Thoracic aorta (tissue), 2 donors: ENCODE measurements at regions not wholly inside any gene's neighbourhood (a gene's known extent, or its start where the extent isn't known, plus 50 kb on each side); places are given as distances from the start of the nearest gene placed in this dataset.

Experiments
- ATAC-seq: fragments of 150-250 bp; one replicate; pipeline ENCODE4 v1.8.0; 2017; ENCODE audit warnings: low read depth; ENCODE audit not compliant: insufficient number of reproducible peaks, low FRiP score
- DNase-seq: peaks from one replicate; pipeline ENCODE4 v3.0.0-alpha.2; 2020; ENCODE audit warnings: low spot score
- H3K27ac ChIP-seq, 2 donors: fragments of 200-600 bp; sonication (generic); 1 replicate in 1 of 2; 2 replicates in 1 of 2; pipeline ENCODE4 v1.5.1; 2016; ENCODE audit warnings: mild to moderate bottlenecking in 2 of 2, moderate library complexity in 2 of 2
- H3K27me3 ChIP-seq: fragments of 200-600 bp; sonication (generic); replicated peaks from 2 replicates; pipeline ENCODE4 v1.6.0; 2016; ENCODE audit warnings: mild to moderate bottlenecking; ENCODE audit not compliant: insufficient read depth
- H3K36me3 ChIP-seq: fragments of 200-600 bp; sonication (generic); one replicate; pipeline ENCODE4 v1.5.1; 2016
- H3K4me1 ChIP-seq, 2 donors: fragments of 200-600 bp; sonication (generic); 1 replicate in 1 of 2; 2 replicates in 1 of 2; pipeline versions ENCODE4 v1.5.1 to v1.6.0; 2016; ENCODE audit warnings: low read depth in 2 of 2, mild to moderate bottlenecking in 1 of 2; ENCODE audit not compliant: control insufficient read depth in 1 of 2
- H3K4me3 ChIP-seq: fragments of 200-600 bp; sonication (generic); 2 replicates; pipeline ENCODE4 v1.5.1; 2016; ENCODE audit warnings: mild to moderate bottlenecking
- H3K9me3 ChIP-seq: fragments of 200-600 bp; sonication (generic); 2 replicates; pipeline ENCODE4 v1.5.1; 2016
- TF ChIP-seq, protein P1 (sequence below): fragments of 200-600 bp; sonication (generic); IDR thresholded peaks from one replicate; pipeline ENCODE4 v1.5.1; 2019; ENCODE audit warnings: antibody characterized with exemption

DNA sequence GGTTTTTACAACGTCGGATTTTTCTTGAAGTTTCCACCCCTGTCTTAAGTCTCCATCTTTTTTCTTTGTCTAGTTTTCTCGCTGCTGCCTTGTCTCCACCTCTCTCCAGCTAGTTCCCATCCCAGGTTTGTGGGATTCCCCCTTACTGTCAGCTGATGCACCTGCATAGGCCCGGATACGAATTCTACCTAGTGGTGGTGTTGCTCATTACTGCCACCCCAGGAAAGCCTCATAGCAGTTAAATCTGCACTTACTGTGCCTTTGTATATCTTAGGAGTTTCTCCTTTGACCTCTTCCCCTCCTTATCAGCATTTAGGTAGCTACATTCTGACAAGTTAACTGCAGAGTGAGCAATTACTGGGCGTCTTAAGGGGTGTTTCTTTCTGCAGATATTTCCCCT is 1693.1 kb upstream of the TENM3 start:
- no peak overlapping the region for H3K27ac ChIP-seq
- H3K4me1 ChIP-seq = no peaks in the 10 kb centered on the region
- H3K9me3 ChIP-seq = no peaks in the 10 kb centered on the region
- ATAC-seq = no peak
- H3K36me3 ChIP-seq = no peaks in the 10 kb centered on the region
- DNase-seq = no peak
- H3K27me3 ChIP-seq = no peaks in the 10 kb centered on the region
- no peak overlapping the region for H3K4me3 ChIP-seq
- TF ChIP-seq, protein P1, sequence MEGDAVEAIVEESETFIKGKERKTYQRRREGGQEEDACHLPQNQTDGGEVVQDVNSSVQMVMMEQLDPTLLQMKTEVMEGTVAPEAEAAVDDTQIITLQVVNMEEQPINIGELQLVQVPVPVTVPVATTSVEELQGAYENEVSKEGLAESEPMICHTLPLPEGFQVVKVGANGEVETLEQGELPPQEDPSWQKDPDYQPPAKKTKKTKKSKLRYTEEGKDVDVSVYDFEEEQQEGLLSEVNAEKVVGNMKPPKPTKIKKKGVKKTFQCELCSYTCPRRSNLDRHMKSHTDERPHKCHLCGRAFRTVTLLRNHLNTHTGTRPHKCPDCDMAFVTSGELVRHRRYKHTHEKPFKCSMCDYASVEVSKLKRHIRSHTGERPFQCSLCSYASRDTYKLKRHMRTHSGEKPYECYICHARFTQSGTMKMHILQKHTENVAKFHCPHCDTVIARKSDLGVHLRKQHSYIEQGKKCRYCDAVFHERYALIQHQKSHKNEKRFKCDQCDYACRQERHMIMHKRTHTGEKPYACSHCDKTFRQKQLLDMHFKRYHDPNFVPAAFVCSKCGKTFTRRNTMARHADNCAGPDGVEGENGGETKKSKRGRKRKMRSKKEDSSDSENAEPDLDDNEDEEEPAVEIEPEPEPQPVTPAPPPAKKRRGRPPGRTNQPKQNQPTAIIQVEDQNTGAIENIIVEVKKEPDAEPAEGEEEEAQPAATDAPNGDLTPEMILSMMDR = no peak

DNA sequence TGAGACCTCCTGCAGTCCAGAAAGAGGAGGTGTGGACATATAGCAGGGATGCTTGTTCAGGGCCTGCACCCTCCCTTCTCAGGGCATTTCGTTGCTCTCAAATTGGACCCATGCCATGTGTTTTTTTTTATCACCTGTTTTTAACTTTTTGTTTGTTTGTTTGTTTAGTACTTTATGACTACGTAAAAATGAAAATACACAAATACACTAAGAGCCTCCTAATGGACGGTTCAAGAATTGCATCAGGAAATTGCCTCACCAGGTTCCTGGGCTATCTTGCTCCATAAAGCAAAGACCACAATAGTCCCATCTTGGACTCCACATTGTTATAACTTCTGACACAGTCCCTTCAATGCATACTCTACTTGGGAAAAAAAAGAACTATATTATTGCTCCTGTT is 1685.9 kb upstream of the TENM3 start:
- Histone ChIP-seq H3K9me3 (no peaks in the 10 kb centered on the region), H3K4me1 (no peaks in the 10 kb centered on the region), H3K27me3 (no peaks in the 10 kb centered on the region), H3K4me3 (no peak overlapping the region), H3K27ac (no peak overlapping the region), H3K36me3 (no peaks in the 10 kb centered on the region)
- TF ChIP-seq, protein P1 = no peak
- no peak for DNase-seq
- ATAC-seq = no peak

DNA sequence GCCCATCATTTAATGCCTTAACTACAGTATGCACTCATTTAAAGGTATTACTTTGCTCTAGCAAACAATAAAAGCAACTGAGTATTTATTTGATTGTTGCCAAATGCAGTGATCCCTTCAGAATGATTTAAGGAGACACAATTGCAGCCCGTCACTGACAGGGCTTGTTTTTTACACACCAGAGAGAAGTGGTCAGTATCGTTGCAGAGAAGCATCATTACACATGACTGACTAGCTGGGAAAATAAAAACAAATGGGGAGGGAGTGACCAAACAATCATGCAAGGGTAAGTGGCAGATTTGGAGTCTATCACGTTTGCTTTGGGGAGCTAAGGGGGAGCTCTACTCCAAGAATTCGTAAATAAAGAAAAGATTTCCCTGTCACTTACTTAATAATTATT is 1685.3 kb upstream of the TENM3 start:
- TF ChIP-seq, protein P1 = no peak
- DNase-seq = no peak
- Histone ChIP-seq H3K9me3 (no peaks in the 10 kb centered on the region), H3K4me3 (no peak overlapping the region), H3K27ac (no peak overlapping the region), H3K27me3 (no peaks in the 10 kb centered on the region), H3K4me1 (no peaks in the 10 kb centered on the region), H3K36me3 (no peaks in the 10 kb centered on the region)
- no peak for ATAC-seq

DNA sequence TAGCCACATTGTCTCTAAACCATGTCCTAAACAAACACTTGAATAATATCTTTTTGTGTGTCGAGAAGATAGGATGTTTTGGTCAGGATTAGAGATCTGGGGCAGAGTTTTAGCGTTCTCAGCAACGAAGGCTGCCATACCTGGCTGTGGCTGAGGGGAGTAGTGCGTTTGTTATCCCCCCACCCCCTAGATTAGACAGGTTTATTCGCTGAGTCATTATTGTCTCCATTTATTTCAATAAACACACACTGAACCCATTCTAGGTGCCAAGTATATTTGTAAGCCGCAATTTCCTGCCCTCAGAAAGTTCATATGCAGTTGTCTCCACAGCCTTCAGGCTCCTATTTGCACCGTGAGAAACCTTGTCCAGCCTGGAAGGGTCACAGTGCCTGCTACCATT is 1684.8 kb upstream of the TENM3 start:
- ATAC-seq (no peak), DNase-seq (no peak)
- TF ChIP-seq, protein P1 = no peak
- Histone ChIP-seq H3K27ac (no peak overlapping the region), H3K36me3 (no peaks in the 10 kb centered on the region), H3K9me3 (no peaks in the 10 kb centered on the region), H3K4me3 (no peak overlapping the region), H3K27me3 (no peaks in the 10 kb centered on the region), H3K4me1 (no peaks in the 10 kb centered on the region)

DNA sequence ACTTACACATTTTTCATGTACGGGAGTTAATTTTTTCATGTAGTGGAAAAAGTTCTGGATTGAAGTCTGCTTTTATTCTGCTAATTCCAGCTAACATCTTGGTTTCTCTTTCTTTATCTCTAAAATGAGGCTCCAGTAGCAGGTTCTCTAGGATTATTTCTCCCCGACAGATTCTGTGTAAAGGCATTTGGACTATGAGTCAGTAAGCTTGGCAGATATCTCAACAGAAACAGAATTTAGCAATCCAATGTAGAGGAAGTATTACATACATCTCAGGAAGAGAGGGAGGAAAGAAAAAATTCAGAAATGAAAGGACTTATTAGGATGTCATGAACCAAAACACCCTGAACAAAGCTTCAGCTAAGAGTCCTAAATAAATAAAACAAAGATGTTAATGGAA is 1682.3 kb upstream of the TENM3 start:
- H3K27me3 ChIP-seq = no peaks in the 10 kb centered on the region
- DNase-seq (no peak), ATAC-seq (no peak)
- no peak overlapping the region for H3K27ac ChIP-seq
- no peaks in the 10 kb centered on the region for H3K4me1 ChIP-seq
- H3K4me3 ChIP-seq = no peak overlapping the region
- TF ChIP-seq, protein P1 = no peak
- no peaks in the 10 kb centered on the region for H3K9me3 ChIP-seq
- no peaks in the 10 kb centered on the region for H3K36me3 ChIP-seq
